ENCODE measurements at regions not wholly inside any gene's neighbourhood (a gene's known extent, or its start where the extent isn't known, plus 50 kb on each side); places are given as distances from the start of the nearest gene placed in this dataset.

GRCh38 chr3:87996882-87997281, 61.9 kb downstream of the CGGBP1 start (continued):
- TF ChIP-seq THAP8 (CRISPR knock-in tag; IDR thresholded peaks at IDR 0.05; ENCODE audit: borderline replicate concordance) = no peak
- TF ChIP-seq, protein P1, sequence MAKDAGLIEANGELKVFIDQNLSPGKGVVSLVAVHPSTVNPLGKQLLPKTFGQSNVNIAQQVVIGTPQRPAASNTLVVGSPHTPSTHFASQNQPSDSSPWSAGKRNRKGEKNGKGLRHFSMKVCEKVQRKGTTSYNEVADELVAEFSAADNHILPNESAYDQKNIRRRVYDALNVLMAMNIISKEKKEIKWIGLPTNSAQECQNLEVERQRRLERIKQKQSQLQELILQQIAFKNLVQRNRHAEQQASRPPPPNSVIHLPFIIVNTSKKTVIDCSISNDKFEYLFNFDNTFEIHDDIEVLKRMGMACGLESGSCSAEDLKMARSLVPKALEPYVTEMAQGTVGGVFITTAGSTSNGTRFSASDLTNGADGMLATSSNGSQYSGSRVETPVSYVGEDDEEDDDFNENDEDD (CRISPR knock-in tag; IDR thresholded peaks at IDR 0.05; ENCODE audit: borderline replicate concordance) = no peak

- no peaks in the 10 kb centered on the region for H4K20me1 ChIP-seq (ENCODE audit: insufficient read depth, low read length)
- CTCF ChIA-PET (ENCODE audit: low intra/inter-chr PET ratio, low total read pairs) = no interaction called here
- WGBS (ENCODE audit: low lambda C conversion rate) = 18% methylated on average over 4 of the region's 4 CpGs
- no peak overlapping the region for H3K4me2 ChIP-seq (ENCODE audit: low read depth, low read length)
- H3K4me1 ChIP-seq (ENCODE audit: insufficient read depth, low read length) = no peaks in the 10 kb centered on the region
- TF ChIP-seq, protein P2, sequence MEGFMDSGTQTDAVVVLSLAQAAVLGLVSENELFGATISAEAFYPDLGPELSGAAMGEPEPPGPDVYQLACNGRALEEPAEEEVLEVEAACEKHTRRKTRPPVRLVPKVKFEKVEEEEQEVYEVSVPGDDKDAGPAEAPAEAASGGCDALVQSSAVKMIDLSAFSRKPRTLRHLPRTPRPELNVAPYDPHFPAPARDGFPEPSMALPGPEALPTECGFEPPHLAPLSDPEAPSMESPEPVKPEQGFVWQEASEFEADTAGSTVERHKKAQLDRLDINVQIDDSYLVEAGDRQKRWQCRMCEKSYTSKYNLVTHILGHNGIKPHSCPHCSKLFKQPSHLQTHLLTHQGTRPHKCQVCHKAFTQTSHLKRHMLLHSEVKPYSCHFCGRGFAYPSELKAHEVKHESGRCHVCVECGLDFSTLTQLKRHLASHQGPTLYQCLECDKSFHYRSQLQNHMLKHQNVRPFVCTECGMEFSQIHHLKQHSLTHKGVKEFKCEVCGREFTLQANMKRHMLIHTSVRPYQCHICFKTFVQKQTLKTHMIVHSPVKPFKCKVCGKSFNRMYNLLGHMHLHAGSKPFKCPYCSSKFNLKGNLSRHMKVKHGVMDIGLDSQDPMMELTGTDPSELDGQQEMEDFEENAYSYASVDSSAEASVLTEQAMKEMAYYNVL (CRISPR knock-in tag; IDR thresholded peaks at IDR 0.05; ENCODE audit: borderline replicate concordance) = no peak
- TF ChIP-seq SP1 (IDR thresholded peaks at IDR 0.05) (no peak), SP1 (CRISPR knock-in tag; IDR thresholded peaks at IDR 0.05) (no peak), MAFK (conservative IDR thresholded peaks at IDR 0.05 in 1 of 2, IDR thresholded peaks at IDR 0.05 in 1 of 2; ENCODE audit: low read length in 2 of 2) (peak; percentile 45 to 71; a peak in 3 of 4 replicates), ZNF275 (CRISPR knock-in tag; IDR thresholded peaks at IDR 0.05; ENCODE audit: borderline replicate concordance) (no peak), MAFF (IDR thresholded peaks at IDR 0.05; ENCODE audit: low read depth, low read length) (peak; percentile 68; the same call in 1 of the 2 replicates), FOXC1 (CRISPR knock-in tag; IDR thresholded peaks at IDR 0.05; ENCODE audit: borderline replicate concordance) (no peak)
- H3K4me3 ChIP-seq (replicated peaks in 1 of 3; ENCODE audit: insufficient read depth in 1 of 3, low read depth in 2 of 3, low read length in 3 of 3) = no peak overlapping the region
- H3K9me3 ChIP-seq (ENCODE audit: low read length) = no peaks in the 10 kb centered on the region
- ATAC-seq (no peak), DNase-seq (ENCODE audit: low spot score) (no peak), FAIRE-seq (no peak)
- no peak overlapping the region for H3K27ac ChIP-seq (ENCODE audit: extremely low read length, insufficient read depth, low read length)
- no peaks in the 10 kb centered on the region for H3K36me3 ChIP-seq (replicated peaks in 1 of 2; ENCODE audit: control insufficient read depth in 1 of 2, insufficient read depth in 2 of 2, low read length in 2 of 2)
- no peak overlapping the region for H2AFZ ChIP-seq (ENCODE audit: low read length)
- no peaks in the 10 kb centered on the region for H3K79me2 ChIP-seq (ENCODE audit: insufficient read depth, low read length)
- H3K27me3 ChIP-seq (ENCODE audit: control insufficient read depth in 1 of 2, insufficient read depth in 2 of 2, low read length in 2 of 2) = no peaks in the 10 kb centered on the region
- in situ Hi-C loops (cut with HindIII; ENCODE audit: extremely low pct_ligation_motif_present, low pct_unique_long_range_greater_than_20kb) (no loop called here), intact Hi-C loops (cut with micrococcal nuclease; ENCODE audit: unreplicated experiment) (no loop called here)
- no peak overlapping the region for H3K9ac ChIP-seq (ENCODE audit: insufficient read depth, low read depth, low read length)
- POLR2A ChIA-PET = no interaction called here
- no TSS peak for BruUV-seq (replicated peaks)
These were observed 65.2 kb downstream of the CGGBP1 start for GRCh38 chr3:87993566-87993965.

Data from HepG2 (cell line).